SK-N-SH (cell line): ENCODE measurements at regions not wholly inside any gene's neighbourhood (a gene's known extent, or its start where the extent isn't known, plus 50 kb on each side); places are given as distances from the start of the nearest gene placed in this dataset.

Source experiments
- CTCF ChIA-PET: fragments of 300-600, 350-600 bp; formaldehyde crosslinking; extraction: SDS; loops from one replicate; lab custom pipeline; 2021; lab: Yijun Ruan, JAX
- POLR2A ChIA-PET: fragments of 350-600 bp; sonication (Branson Sonifier 250); formaldehyde crosslinking; extraction: SDS; loops from one replicate; lab custom pipeline; 2020; ENCODE audit warnings: antibody characterized with exemption, inconsistent platforms; lab: Yijun Ruan, JAX
- DNase-seq: peaks from one replicate; pipeline ENCODE4 v3.0.0; 2012
- H2AFZ ChIP-seq: fragments of 200-600 bp; sonication (generic); 2 replicates; pipeline ENCODE4 v1.8.1; 2016; ENCODE audit warnings: antibody characterized with exemption, mild to moderate bottlenecking, low read depth
- H3F3A ChIP-seq: fragments of 200-600 bp; sonication (generic); replicated peaks from 2 replicates; pipeline ENCODE3; 2016; ENCODE audit warnings: antibody characterized with exemption, mild to moderate bottlenecking; ENCODE audit not compliant: insufficient read depth
- H3K27ac ChIP-seq, 2 experiments: fragments of 200-500 bp in 1 of 2; fragments of 200-600 bp in 1 of 2; sonication (Bioruptor generic) in 1 of 2; sonication (generic), shearing (Covaris generic) in 1 of 2; 2 replicates each; pipeline versions ENCODE4 v1.5.1 to v1.6.1; 2014 to 2016; ENCODE audit warnings: low read depth in 2 of 2, inconsistent platforms in 1 of 2, low read length in 1 of 2, mild to moderate bottlenecking in 1 of 2, mixed read lengths in 1 of 2
- H3K27me3 ChIP-seq: fragments of 200-600 bp; sonication (generic), shearing (Covaris generic); 2 replicates; pipeline ENCODE4 v1.6.1; 2016; ENCODE audit warnings: mixed run types; ENCODE audit not compliant: insufficient read depth
- H3K36me3 ChIP-seq, 2 experiments: fragments of 200-500 bp in 1 of 2; fragments of 200-600 bp in 1 of 2; sonication (Bioruptor generic) in 1 of 2; sonication (generic) in 1 of 2; replicated peaks in 1 of 2; 2 replicates each; pipeline versions ENCODE3 to v1.5.1; 2014 to 2016; ENCODE audit warnings: low read length in 1 of 2, mild to moderate bottlenecking in 1 of 2; ENCODE audit not compliant: insufficient read depth in 2 of 2, control insufficient read depth in 1 of 2
- H3K4me1 ChIP-seq, 2 experiments: fragments of 200-500 bp in 1 of 2; fragments of 200-600 bp in 1 of 2; sonication (Bioruptor generic) in 1 of 2; sonication (generic), shearing (Covaris generic) in 1 of 2; 2 replicates each; pipeline versions ENCODE4 v1.5.1 to v1.6.1; 2014 to 2016; ENCODE audit warnings: low read depth in 1 of 2, low read length in 1 of 2, mixed run types in 1 of 2; ENCODE audit not compliant: insufficient read depth in 2 of 2, control insufficient read depth in 1 of 2
- H3K4me2 ChIP-seq: fragments of 200-600 bp; sonication (generic), shearing (Covaris generic); 2 replicates; pipeline ENCODE4 v1.6.1; 2017; ENCODE audit warnings: mixed run types
- H3K4me3 ChIP-seq, 2 experiments: fragments of 200-500 bp in 1 of 2; fragments of 200-600 bp in 1 of 2; sonication (Bioruptor generic) in 1 of 2; sonication (generic), shearing (Covaris generic) in 1 of 2; 2 replicates each; pipeline versions ENCODE4 v1.5.1 to v1.8.1; 2014 to 2016; ENCODE audit warnings: low read depth in 2 of 2, inconsistent platforms in 1 of 2, low read length in 1 of 2, mild to moderate bottlenecking in 1 of 2, mixed read lengths in 1 of 2, moderate library complexity in 1 of 2
- H3K79me2 ChIP-seq: fragments of 200-600 bp; sonication (generic); 2 replicates; pipeline ENCODE4 v1.8.1; 2017; ENCODE audit warnings: mild to moderate bottlenecking; ENCODE audit not compliant: insufficient read depth
- H3K9ac ChIP-seq: fragments of 200-600 bp; sonication (generic); 2 replicates; pipeline ENCODE4 v1.6.1; 2017; ENCODE audit warnings: mixed run types
- H3K9me2 ChIP-seq: fragments of 200-600 bp; sonication (generic); 2 replicates; pipeline ENCODE4 v1.6.1; 2017; ENCODE audit warnings: mixed run types
- H3K9me3 ChIP-seq: fragments of 200-600 bp; sonication (generic); 2 replicates; pipeline ENCODE4 v1.6.1; 2017; ENCODE audit warnings: mixed run types, mild to moderate bottlenecking, moderate library complexity
- H4K20me1 ChIP-seq: fragments of 200-600 bp; sonication (generic); 2 replicates; pipeline ENCODE4 v1.6.1; 2017; ENCODE audit warnings: mild to moderate bottlenecking, mixed run types; ENCODE audit not compliant: insufficient read depth
- EP300 ChIP-seq, 2 experiments: IDR thresholded peaks; 2 replicates each; pipeline versions ENCODE4 v1.4.0 to v1.6.1; 2012; ENCODE audit warnings: borderline replicate concordance in 1 of 2, low read depth in 1 of 2, low read length in 1 of 2
- FOSL2 ChIP-seq: IDR thresholded peaks from 2 replicates; pipeline ENCODE4 v1.4.0; 2012; ENCODE audit warnings: low read depth, mild to moderate bottlenecking, moderate library complexity, borderline replicate concordance
- FOXJ3 ChIP-seq: sonication (generic); formaldehyde crosslinking; IDR thresholded peaks from 2 replicates; pipeline ENCODE4 v1.5.1; 2020; ENCODE audit warnings: mild to moderate bottlenecking, missing genetic modification reagents
- FOXM1 ChIP-seq: IDR thresholded peaks from 2 replicates; pipeline ENCODE4 v1.4.0; 2012; ENCODE audit warnings: low read depth, mild to moderate bottlenecking
- GATA2 ChIP-seq: sonication (generic); formaldehyde crosslinking; IDR thresholded peaks from 2 replicates; pipeline ENCODE4 v1.5.0; 2020; ENCODE audit warnings: mild to moderate bottlenecking, missing genetic modification reagents
- NRF1 ChIP-seq: IDR thresholded peaks from 2 replicates; pipeline ENCODE4 v1.6.1; 2012; ENCODE audit warnings: low read depth, mild to moderate bottlenecking, low read length
- POLR2AphosphoS5 ChIP-seq: IDR thresholded peaks from 2 replicates; pipeline ENCODE4 v1.6.1; 2012; ENCODE audit warnings: low read depth, low read length
- RCOR1 ChIP-seq: fragments of 150-350 bp; IDR thresholded peaks from 2 replicates; pipeline ENCODE4 v1.6.1; 2017; ENCODE audit warnings: antibody characterized with exemption, low read length
- RFX5 ChIP-seq: IDR thresholded peaks from 2 replicates; pipeline ENCODE4 v1.6.1; 2012; ENCODE audit warnings: mild to moderate bottlenecking, improper control_type of control experiment, low read length
- SIN3A ChIP-seq: IDR thresholded peaks from 2 replicates; pipeline ENCODE4 v1.6.1; 2012; ENCODE audit warnings: low read depth, mild to moderate bottlenecking, low read length, moderate library complexity, borderline replicate concordance
- WGBS: methylation state at CpG from one replicate; pipeline ENCODE4 v1.1.6; 2017; ENCODE audit warnings: low lambda C conversion rate; 5-methylcytosine and 5-hydroxymethylcytosine counted together
- TF ChIP-seq, protein P1 (sequence below): fragments of 200-600 bp; sonication (generic); IDR thresholded peaks from 2 replicates; pipeline ENCODE4 v1.6.1; 2017; ENCODE audit warnings: antibody characterized with exemption, mild to moderate bottlenecking, moderate library complexity
- TF ChIP-seq, protein P2 (sequence below): fragments of 150-350 bp; IDR thresholded peaks from 2 replicates; pipeline ENCODE4 v1.6.1; 2017; ENCODE audit warnings: antibody characterized with exemption, low read length, low read depth, borderline replicate concordance
- TF ChIP-seq, protein P3 (sequence below): IDR thresholded peaks from 2 replicates; pipeline ENCODE4 v1.4.0; 2012; ENCODE audit warnings: low read depth

DNA sequence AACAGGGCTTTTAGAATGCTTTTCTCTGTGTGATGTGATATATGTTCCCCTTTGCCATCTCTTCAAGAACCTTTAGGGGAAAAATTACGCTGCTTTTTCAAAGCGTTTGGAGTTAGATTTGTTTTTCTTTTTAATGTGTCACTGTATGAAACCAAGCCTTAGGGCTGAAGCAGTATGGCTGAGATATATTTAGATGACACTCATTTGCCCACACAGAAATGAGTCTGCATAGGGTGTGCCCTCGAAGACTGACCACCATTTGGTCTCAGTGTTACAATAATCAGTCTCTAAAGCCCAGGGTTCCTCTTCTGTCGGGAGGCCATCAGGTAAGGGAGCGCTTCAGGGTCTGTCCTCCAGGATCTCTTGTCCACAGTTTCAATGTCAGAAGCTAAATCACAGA, 213.0 kb upstream of the NCAM1 start:
- ChIA-PET CTCF (interaction anchor here (1.6 kb wide), 1 partner anchor 160 kb away, joined by 4 read pairs; no protein-coding TSS in a partner anchor), POLR2A (no interaction called here)
- no peaks in the 10 kb centered on the region for H3K79me2 ChIP-seq
- H3K27me3 ChIP-seq = peaks cover 10% of the 10 kb centered on the region; the same call in 1 of the 2 replicates
- H3K4me1 ChIP-seq = peaks cover 0 to 26% of the 10 kb centered on the region in 2 experiments; a peak in 1 of 4 replicates
- no peaks in the 10 kb centered on the region for H3K9me3 ChIP-seq
- no peaks in the 10 kb centered on the region for H3F3A ChIP-seq
- H3K27ac ChIP-seq = no peak overlapping the region
- no peak overlapping the region for H3K9ac ChIP-seq
- no peaks in the 10 kb centered on the region for H3K36me3 ChIP-seq
- no peak for TF ChIP-seq NRF1
- no peak for TF ChIP-seq FOXJ3 (CRISPR knock-in tag)
- TF ChIP-seq, protein P1, sequence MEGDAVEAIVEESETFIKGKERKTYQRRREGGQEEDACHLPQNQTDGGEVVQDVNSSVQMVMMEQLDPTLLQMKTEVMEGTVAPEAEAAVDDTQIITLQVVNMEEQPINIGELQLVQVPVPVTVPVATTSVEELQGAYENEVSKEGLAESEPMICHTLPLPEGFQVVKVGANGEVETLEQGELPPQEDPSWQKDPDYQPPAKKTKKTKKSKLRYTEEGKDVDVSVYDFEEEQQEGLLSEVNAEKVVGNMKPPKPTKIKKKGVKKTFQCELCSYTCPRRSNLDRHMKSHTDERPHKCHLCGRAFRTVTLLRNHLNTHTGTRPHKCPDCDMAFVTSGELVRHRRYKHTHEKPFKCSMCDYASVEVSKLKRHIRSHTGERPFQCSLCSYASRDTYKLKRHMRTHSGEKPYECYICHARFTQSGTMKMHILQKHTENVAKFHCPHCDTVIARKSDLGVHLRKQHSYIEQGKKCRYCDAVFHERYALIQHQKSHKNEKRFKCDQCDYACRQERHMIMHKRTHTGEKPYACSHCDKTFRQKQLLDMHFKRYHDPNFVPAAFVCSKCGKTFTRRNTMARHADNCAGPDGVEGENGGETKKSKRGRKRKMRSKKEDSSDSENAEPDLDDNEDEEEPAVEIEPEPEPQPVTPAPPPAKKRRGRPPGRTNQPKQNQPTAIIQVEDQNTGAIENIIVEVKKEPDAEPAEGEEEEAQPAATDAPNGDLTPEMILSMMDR = no peak
- no peak for TF ChIP-seq POLR2AphosphoS5
- TF ChIP-seq, protein P2, sequence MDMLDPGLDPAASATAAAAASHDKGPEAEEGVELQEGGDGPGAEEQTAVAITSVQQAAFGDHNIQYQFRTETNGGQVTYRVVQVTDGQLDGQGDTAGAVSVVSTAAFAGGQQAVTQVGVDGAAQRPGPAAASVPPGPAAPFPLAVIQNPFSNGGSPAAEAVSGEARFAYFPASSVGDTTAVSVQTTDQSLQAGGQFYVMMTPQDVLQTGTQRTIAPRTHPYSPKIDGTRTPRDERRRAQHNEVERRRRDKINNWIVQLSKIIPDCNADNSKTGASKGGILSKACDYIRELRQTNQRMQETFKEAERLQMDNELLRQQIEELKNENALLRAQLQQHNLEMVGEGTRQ = no peak
- no peak for TF ChIP-seq EP300 (IDR thresholded peaks at IDR 0.05; ENCODE audit: borderline replicate concordance in 1 of 2, low read depth in 1 of 2, low read length in 1 of 2)
- no peaks in the 10 kb centered on the region for H3K9me2 ChIP-seq
- no peaks in the 10 kb centered on the region for H4K20me1 ChIP-seq
- WGBS = 63% methylated on average over 3 of the region's 5 CpGs
- no peak overlapping the region for H3K4me2 ChIP-seq
- DNase-seq = peak; percentile 14
- no peak overlapping the region for H3K4me3 ChIP-seq
- H2AFZ ChIP-seq = no peak overlapping the region

DNA sequence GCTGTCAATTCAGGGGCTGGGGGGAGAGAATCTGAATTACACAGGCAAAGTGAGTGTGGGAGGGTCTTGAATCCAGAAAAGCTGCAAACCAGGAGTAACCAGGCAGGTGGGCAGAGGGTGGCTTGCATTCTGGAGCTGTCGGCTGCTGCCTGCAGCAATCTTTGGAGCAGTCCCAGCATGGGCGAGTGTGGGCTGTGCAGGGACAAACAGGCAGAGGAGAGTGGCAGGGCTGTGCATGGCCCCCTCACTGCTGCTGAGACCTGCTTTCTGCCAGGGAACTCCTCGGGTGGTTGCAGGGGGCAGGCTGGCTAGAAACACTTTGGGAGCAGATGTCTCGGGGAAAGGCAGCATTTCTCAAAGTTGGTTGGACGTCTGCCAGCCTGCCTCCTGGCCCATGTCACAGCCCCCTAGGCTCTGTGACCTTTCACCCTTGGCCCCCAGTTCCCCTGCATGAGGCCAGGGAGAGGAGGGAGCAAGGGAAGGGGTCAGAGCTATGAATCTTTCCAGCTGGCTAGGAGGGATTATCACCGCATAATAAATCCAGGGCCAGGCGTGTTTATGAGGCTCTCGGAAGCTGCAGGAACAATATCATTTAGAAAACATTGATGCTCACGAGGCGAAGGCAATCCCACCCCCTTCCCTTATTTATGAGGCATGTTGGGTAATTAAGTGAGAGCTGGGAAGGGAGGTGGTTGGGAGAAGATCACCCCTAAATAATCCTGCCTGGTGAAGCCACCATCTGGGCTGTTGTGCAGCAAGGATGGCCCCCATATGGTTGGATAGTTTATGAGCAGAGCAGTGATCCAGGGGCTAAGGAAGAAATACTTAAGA, 212.3 kb upstream of the NCAM1 start:
- no peaks in the 10 kb centered on the region for H3F3A ChIP-seq
- no peaks in the 10 kb centered on the region for H3K79me2 ChIP-seq
- H3K27me3 ChIP-seq = peaks cover 10% of the 10 kb centered on the region; the same call in 1 of the 2 replicates
- peak; percentile 57 for DNase-seq
- H3K9me3 ChIP-seq = no peaks in the 10 kb centered on the region
- no peak overlapping the region for H3K27ac ChIP-seq
- H3K9me2 ChIP-seq = no peaks in the 10 kb centered on the region
- CTCF ChIA-PET = interaction anchor here (0.6 to 1.6 kb wide), 2 partner anchors 20 to 161 kb away, joined by 3 to 4 read pairs; no protein-coding TSS in a partner anchor
- no peak overlapping the region for H3K4me2 ChIP-seq
- H2AFZ ChIP-seq = no peak overlapping the region
- H3K36me3 ChIP-seq = no peaks in the 10 kb centered on the region
- H3K4me1 ChIP-seq = peaks cover 0 to 26% of the 10 kb centered on the region in 2 experiments; a peak in 1 of 4 replicates
- 74% methylated on average over 6 of the region's 10 CpGs for WGBS
- H3K4me3 ChIP-seq = no peak overlapping the region
- H4K20me1 ChIP-seq = no peaks in the 10 kb centered on the region
- H3K9ac ChIP-seq = no peak overlapping the region
- POLR2A ChIA-PET = no interaction called here
- no peak for TF ChIP-seq FOSL2
- no peak for TF ChIP-seq FOXM1
- TF ChIP-seq RFX5 = no peak
- TF ChIP-seq GATA2 (CRISPR knock-in tag) = no peak
- no peak for TF ChIP-seq SIN3A
- TF ChIP-seq, protein P3, sequence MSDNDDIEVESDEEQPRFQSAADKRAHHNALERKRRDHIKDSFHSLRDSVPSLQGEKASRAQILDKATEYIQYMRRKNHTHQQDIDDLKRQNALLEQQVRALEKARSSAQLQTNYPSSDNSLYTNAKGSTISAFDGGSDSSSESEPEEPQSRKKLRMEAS = no peak
- no peak for TF ChIP-seq RCOR1
